Loucy (cell line): ENCODE measurements at regions not wholly inside any gene's neighbourhood (a gene's known extent, or its start where the extent isn't known, plus 50 kb on each side); places are given as distances from the start of the nearest gene placed in this dataset.

ENCODE experiments used
- EZH2phosphoT487 ChIP-seq: fragments of 200-600 bp; IDR thresholded peaks from 2 replicates; pipeline ENCODE4 v1.6.1; 2018; ENCODE audit warnings: antibody characterized with exemption, mild to moderate bottlenecking, moderate library complexity, borderline replicate concordance
- TF ChIP-seq, protein P1 (sequence below): fragments of 200-600 bp; sonication (generic); conservative IDR thresholded peaks from 2 replicates; pipeline ENCODE4 v1.5.1; 2014; ENCODE audit warnings: mild to moderate bottlenecking, antibody characterized with exemption, low read length

DNA sequence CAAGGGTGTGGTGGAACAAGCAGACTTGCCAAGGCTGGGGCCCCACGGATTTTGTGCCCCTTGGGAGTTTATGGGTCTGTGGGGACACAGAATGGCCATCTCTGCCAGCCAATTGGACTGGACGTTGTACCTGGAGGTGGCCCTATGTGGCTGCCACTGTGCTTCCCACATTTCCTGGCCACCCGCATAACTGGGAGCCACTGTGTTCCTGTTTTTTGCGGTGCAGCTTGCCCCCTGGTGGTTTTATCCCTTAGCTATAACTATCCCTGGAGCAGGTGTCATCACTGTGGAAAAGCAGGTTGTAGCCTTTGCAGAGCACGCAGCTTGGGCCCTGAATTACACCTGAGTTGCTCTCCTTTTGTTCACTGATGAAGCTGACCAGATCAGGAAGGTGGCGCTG, 306.3 kb downstream of the ZPLD1 start:
- TF ChIP-seq, protein P1, sequence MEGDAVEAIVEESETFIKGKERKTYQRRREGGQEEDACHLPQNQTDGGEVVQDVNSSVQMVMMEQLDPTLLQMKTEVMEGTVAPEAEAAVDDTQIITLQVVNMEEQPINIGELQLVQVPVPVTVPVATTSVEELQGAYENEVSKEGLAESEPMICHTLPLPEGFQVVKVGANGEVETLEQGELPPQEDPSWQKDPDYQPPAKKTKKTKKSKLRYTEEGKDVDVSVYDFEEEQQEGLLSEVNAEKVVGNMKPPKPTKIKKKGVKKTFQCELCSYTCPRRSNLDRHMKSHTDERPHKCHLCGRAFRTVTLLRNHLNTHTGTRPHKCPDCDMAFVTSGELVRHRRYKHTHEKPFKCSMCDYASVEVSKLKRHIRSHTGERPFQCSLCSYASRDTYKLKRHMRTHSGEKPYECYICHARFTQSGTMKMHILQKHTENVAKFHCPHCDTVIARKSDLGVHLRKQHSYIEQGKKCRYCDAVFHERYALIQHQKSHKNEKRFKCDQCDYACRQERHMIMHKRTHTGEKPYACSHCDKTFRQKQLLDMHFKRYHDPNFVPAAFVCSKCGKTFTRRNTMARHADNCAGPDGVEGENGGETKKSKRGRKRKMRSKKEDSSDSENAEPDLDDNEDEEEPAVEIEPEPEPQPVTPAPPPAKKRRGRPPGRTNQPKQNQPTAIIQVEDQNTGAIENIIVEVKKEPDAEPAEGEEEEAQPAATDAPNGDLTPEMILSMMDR = peak; percentile 37
- no peak for TF ChIP-seq EZH2phosphoT487
